Endothelial cell of umbilical vein (primary cell): ENCODE measurements at regions not wholly inside any gene's neighbourhood (a gene's known extent, or its start where the extent isn't known, plus 50 kb on each side); places are given as distances from the start of the nearest gene placed in this dataset.

ENCODE experiments used
- BruUV-seq: library from RNA; stranded (reverse); fragments of 400-500 nt; replicated peaks from 2 replicates; lab custom pipeline; 2021; lab: Mats Ljungman, UMichigan
- CTCF ChIA-PET: fragments of 300-600, 350-600 bp; sonication (Branson Sonifier 250); formaldehyde crosslinking; loops from one replicate; lab custom pipeline; 2021; ENCODE audit warnings: antibody characterized with exemption, inconsistent platforms; lab: Charles Lee
- POLR2A ChIA-PET: fragments of 300-600, 350-600 bp; sonication (Branson Sonifier 250); formaldehyde crosslinking; loops from one replicate; lab custom pipeline; 2021; ENCODE audit warnings: antibody characterized with exemption, inconsistent platforms; lab: Charles Lee
- DNase-seq: peaks from one replicate; pipeline ENCODE4 v3.0.0-alpha.2; 2011; ENCODE audit warnings: low read depth, low spot score
- FAIRE-seq: peaks from 2 replicates; lab custom pipeline; 2011; peaks lifted over from hg19 to GRCh38; lab: Jason Lieb, UNC
- H2AFZ ChIP-seq: 2 replicates; pipeline ENCODE4 v1.6.0; 2012; ENCODE audit warnings: low read depth, low read length, control low read depth, inconsistent platforms
- H3K27ac ChIP-seq: 2 replicates; pipeline ENCODE4 v1.5.1; 2011; ENCODE audit warnings: low read depth, mild to moderate bottlenecking, control low read depth, low read length, moderate library complexity; ENCODE audit not compliant: insufficient read depth
- H3K27me3 ChIP-seq, 2 experiments: 2 replicates each; pipeline versions ENCODE4 v1.6.0 to v1.6.1; 2011; ENCODE audit warnings: low read length in 2 of 2, mixed read lengths in 1 of 2; ENCODE audit not compliant: control insufficient read depth in 2 of 2, insufficient read depth in 2 of 2
- H3K36me3 ChIP-seq, 2 experiments: 2 replicates in 1 of 2; 3 replicates in 1 of 2; pipeline ENCODE4 v1.5.1; 2011; ENCODE audit warnings: low read length in 2 of 2, mild to moderate bottlenecking in 1 of 2, moderate library complexity in 1 of 2; ENCODE audit not compliant: control insufficient read depth in 2 of 2, insufficient read depth in 2 of 2; ENCODE audit errors: extremely low read depth in 1 of 2
- H3K4me1 ChIP-seq: 3 replicates; pipeline ENCODE4 v1.5.1; 2011; ENCODE audit warnings: mild to moderate bottlenecking, low read length; ENCODE audit not compliant: control insufficient read depth, insufficient read depth; ENCODE audit errors: extremely low read depth
- H3K4me2 ChIP-seq: 2 replicates; pipeline ENCODE4 v1.6.1; 2011; ENCODE audit warnings: low read length, control low read depth, mixed read lengths; ENCODE audit not compliant: insufficient read depth
- H3K4me3 ChIP-seq, 3 experiments: fragments of 200-600 bp in 1 of 3; sonication (generic), shearing (Covaris generic) in 1 of 3; replicated peaks in 1 of 3; 2 replicates each; pipeline ENCODE4 v1.5.1; 2011 to 2016; ENCODE audit warnings: control low read depth in 3 of 3, low read length in 3 of 3, mild to moderate bottlenecking in 2 of 3, inconsistent platforms in 1 of 3, low read depth in 1 of 3, moderate library complexity in 1 of 3; ENCODE audit not compliant: insufficient read depth in 1 of 3
- H3K79me2 ChIP-seq: 2 replicates; pipeline ENCODE4 v1.6.0; 2012; ENCODE audit warnings: low read length, inconsistent platforms; ENCODE audit not compliant: control insufficient read depth, insufficient read depth
- H3K9ac ChIP-seq: replicated peaks from 2 replicates; pipeline ENCODE3; 2011; ENCODE audit warnings: low read length, control low read depth; ENCODE audit not compliant: insufficient read depth; ENCODE audit errors: extremely low read depth
- H3K9me1 ChIP-seq: replicated peaks from 3 replicates; pipeline ENCODE4 v1.6.0; 2011; ENCODE audit warnings: mild to moderate bottlenecking, low read length; ENCODE audit not compliant: control insufficient read depth, insufficient read depth; ENCODE audit errors: extremely low read depth
- H3K9me3 ChIP-seq: replicated peaks from 2 replicates; pipeline ENCODE4 v1.5.1; 2012; ENCODE audit warnings: low read length, inconsistent platforms; ENCODE audit not compliant: control insufficient read depth, insufficient read depth
- H4K20me1 ChIP-seq: replicated peaks from 2 replicates; pipeline ENCODE3; 2011; ENCODE audit warnings: mild to moderate bottlenecking, low read length; ENCODE audit not compliant: control insufficient read depth, insufficient read depth; ENCODE audit errors: extremely low read depth
- FOS ChIP-seq: IDR thresholded peaks from 2 replicates; pipeline ENCODE4 v1.6.1; 2011; ENCODE audit warnings: mild to moderate bottlenecking, low read length, moderate library complexity, borderline replicate concordance; ENCODE audit not compliant: insufficient read depth
- MYC ChIP-seq: IDR thresholded peaks from one replicate; pipeline ENCODE4 v1.6.1; 2011; ENCODE audit warnings: mild to moderate bottlenecking, low read depth, low read length
- POLR2A ChIP-seq: IDR thresholded peaks from 2 replicates; pipeline ENCODE4 v1.6.1; 2012; ENCODE audit warnings: low read depth, mild to moderate bottlenecking, control low read depth, low read length
- POLR2AphosphoS5 ChIP-seq: IDR thresholded peaks from 2 replicates; pipeline ENCODE4 v1.6.1; 2012; ENCODE audit warnings: low read depth, mild to moderate bottlenecking, control low read depth, low read length, moderate library complexity; ENCODE audit not compliant: insufficient read depth
- dilution Hi-C: fragments of 300-500 bp; cut with MboI; formaldehyde crosslinking; loops from one replicate; pipeline ENCODE4 v1.15.0; 2019; ENCODE audit warnings: low sequenced_read_pairs; ENCODE audit not compliant: extremely low pct_ligation_motif_present
- intact Hi-C: fragments of 100-400 bp; cut with micrococcal nuclease; formaldehyde crosslinking; loops from one replicate; pipeline ENCODE4 v1.10.0; 2022
- TF ChIP-seq, protein P1 (sequence below), 2 donors: IDR thresholded peaks; 1 replicate in 1 of 2; 2 replicates in 1 of 2; pipeline ENCODE4 v1.5.1; 2011; ENCODE audit warnings: low read length in 2 of 2, mild to moderate bottlenecking in 2 of 2, moderate library complexity in 2 of 2, control low read depth in 1 of 2, inconsistent platforms in 1 of 2, low read depth in 1 of 2; ENCODE audit not compliant: insufficient read depth in 1 of 2; ENCODE audit errors: extremely low read depth in 1 of 2

DNA sequence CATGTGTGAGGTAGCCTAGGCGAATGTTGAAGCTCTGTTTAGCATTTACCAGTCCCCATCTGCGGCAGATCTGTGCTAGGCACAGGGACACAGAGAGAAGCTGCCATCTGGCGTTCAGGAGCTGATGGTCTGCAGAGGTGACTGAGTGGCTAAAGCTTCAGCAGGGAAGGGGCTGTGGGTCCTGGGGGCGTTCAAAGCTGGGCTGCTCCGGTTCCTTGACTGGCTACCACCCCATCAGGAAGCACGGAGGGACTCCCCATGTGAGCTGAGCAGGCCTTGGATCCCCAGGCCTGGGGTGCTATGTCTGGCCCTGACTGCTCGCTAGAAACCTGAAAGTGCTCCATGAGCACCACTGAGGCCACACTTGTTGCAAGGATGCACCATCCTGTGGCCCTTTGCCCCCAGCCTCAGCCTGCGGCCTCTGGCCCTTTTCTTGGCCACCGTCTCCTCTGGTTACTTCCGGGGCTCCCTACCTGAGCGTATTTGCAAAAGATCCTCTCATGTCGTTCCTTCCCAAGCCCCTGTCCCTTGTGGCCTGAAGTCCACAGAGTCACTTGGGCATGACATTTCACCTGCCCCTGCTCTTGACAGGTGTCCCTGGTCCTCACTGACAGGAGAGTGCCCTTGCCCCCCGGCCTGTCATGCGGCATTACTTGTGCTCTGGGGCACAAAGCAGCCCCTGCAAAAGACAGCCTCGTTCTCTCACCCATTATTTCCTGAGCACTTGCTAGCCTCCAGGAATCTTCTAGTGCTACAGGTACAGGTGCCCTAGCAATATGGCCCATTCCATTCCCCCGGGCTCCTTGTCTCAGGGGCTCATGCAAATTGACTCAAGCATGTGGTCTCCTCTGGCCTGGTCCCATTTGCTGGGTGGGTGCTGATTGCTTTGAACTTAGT lies 108.1 kb downstream of the GLRX3 start:
- Histone ChIP-seq H4K20me1 (no peaks in the 10 kb centered on the region), H3K27ac (no peak overlapping the region), H2AFZ (no peak overlapping the region), H3K4me2 (no peak overlapping the region), H3K9ac (no peak overlapping the region), H3K9me1 (no peaks in the 10 kb centered on the region), H3K36me3 (no peaks in the 10 kb centered on the region), H3K9me3 (no peaks in the 10 kb centered on the region), H3K79me2 (no peaks in the 10 kb centered on the region), H3K27me3 (no peaks in the 10 kb centered on the region), H3K4me3 (no peak overlapping the region), H3K4me1 (no peaks in the 10 kb centered on the region)
- ChIA-PET CTCF (no interaction called here), POLR2A (no interaction called here)
- no peak for FAIRE-seq
- BruUV-seq, result no TSS peak
- intact Hi-C loops, result no loop called here
- dilution Hi-C loops, result no loop called here
- no peak for TF ChIP-seq POLR2A
- TF ChIP-seq FOS, result no peak
- TF ChIP-seq MYC, result no peak
- no peak for TF ChIP-seq POLR2AphosphoS5
- TF ChIP-seq, protein P1, sequence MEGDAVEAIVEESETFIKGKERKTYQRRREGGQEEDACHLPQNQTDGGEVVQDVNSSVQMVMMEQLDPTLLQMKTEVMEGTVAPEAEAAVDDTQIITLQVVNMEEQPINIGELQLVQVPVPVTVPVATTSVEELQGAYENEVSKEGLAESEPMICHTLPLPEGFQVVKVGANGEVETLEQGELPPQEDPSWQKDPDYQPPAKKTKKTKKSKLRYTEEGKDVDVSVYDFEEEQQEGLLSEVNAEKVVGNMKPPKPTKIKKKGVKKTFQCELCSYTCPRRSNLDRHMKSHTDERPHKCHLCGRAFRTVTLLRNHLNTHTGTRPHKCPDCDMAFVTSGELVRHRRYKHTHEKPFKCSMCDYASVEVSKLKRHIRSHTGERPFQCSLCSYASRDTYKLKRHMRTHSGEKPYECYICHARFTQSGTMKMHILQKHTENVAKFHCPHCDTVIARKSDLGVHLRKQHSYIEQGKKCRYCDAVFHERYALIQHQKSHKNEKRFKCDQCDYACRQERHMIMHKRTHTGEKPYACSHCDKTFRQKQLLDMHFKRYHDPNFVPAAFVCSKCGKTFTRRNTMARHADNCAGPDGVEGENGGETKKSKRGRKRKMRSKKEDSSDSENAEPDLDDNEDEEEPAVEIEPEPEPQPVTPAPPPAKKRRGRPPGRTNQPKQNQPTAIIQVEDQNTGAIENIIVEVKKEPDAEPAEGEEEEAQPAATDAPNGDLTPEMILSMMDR (IDR thresholded peaks at IDR 0.05; ENCODE audit: extremely low read depth in 1 of 2, insufficient read depth in 1 of 2, low read depth in 1 of 2, low read length in 2 of 2), result no peak
- no peak for DNase-seq
